ENCODE measurements at regions not wholly inside any gene's neighbourhood (a gene's known extent, or its start where the extent isn't known, plus 50 kb on each side); places are given as distances from the start of the nearest gene placed in this dataset.

- no peak for TF ChIP-seq CTCF (IDR thresholded peaks at IDR 0.05; ENCODE audit: control insufficient read depth, extremely low read depth, insufficient read depth)
- no peak overlapping the region for H3K4me3 ChIP-seq (ENCODE audit: low read depth, low read length)
- DNase-seq (ENCODE audit: low read depth), result no peak
Observed at GRCh38 chr10:3676564-3676963, 108.4 kb downstream of the KLF6 start.

GRCh38 chr10:3672220-3672619, 112.8 kb downstream of the KLF6 start:
- DNase-seq (ENCODE audit: low read depth), result no peak
- no peak overlapping the region for H3K4me3 ChIP-seq (ENCODE audit: low read depth, low read length)
- no peak for TF ChIP-seq CTCF (IDR thresholded peaks at IDR 0.05; ENCODE audit: control insufficient read depth, extremely low read depth, insufficient read depth)

- H3K4me3 ChIP-seq (ENCODE audit: low read depth, low read length), result no peak overlapping the region
- TF ChIP-seq CTCF (IDR thresholded peaks at IDR 0.05; ENCODE audit: control insufficient read depth, extremely low read depth, insufficient read depth), result no peak
- no peak for DNase-seq (ENCODE audit: low read depth)
Observed at GRCh38 chr10:3671386-3671955, 113.5 kb downstream of the KLF6 start.

GRCh38 chr10:3668966-3669330, 116.1 kb downstream of the KLF6 start:
- H3K4me3 ChIP-seq (ENCODE audit: low read depth, low read length), result no peak overlapping the region
- no peak for TF ChIP-seq CTCF (IDR thresholded peaks at IDR 0.05; ENCODE audit: control insufficient read depth, extremely low read depth, insufficient read depth)
- no peak for DNase-seq (ENCODE audit: low read depth)

- no peak overlapping the region for H3K4me3 ChIP-seq (ENCODE audit: low read depth, low read length)
- no peak for TF ChIP-seq CTCF (IDR thresholded peaks at IDR 0.05; ENCODE audit: control insufficient read depth, extremely low read depth, insufficient read depth)
- no peak for DNase-seq (ENCODE audit: low read depth)
Observed at GRCh38 chr10:3668276-3668965, 116.6 kb downstream of the KLF6 start.

GRCh38 chr10:3666525-3667302, 118.3 kb downstream of the KLF6 start:
- DNase-seq (ENCODE audit: low read depth), result no peak
- H3K4me3 ChIP-seq (ENCODE audit: low read depth, low read length), result no peak overlapping the region
- no peak for TF ChIP-seq CTCF (IDR thresholded peaks at IDR 0.05; ENCODE audit: control insufficient read depth, extremely low read depth, insufficient read depth)

Measured in LNCaP clone FGC (cell line).